SK-N-MC (cell line): ENCODE measurements at regions not wholly inside any gene's neighbourhood (a gene's known extent, or its start where the extent isn't known, plus 50 kb on each side); places are given as distances from the start of the nearest gene placed in this dataset.

Source experiments
- EZH2 ChIP-seq: fragments of 200-600 bp; sonication (generic); IDR thresholded peaks from one replicate; pipeline ENCODE4 v1.6.1; 2017; ENCODE audit warnings: antibody characterized with exemption
- POLR2AphosphoS5 ChIP-seq: IDR thresholded peaks from 2 replicates; pipeline ENCODE4 v1.6.1; 2012; ENCODE audit warnings: mild to moderate bottlenecking, low read depth, low read length, borderline replicate concordance

- TF ChIP-seq POLR2AphosphoS5 (no peak), EZH2 (no peak)
These were observed 176.2 kb downstream of the HERPUD2 start for GRCh38 chr7:35518767-35519166.
